ENCODE measurements at regions not wholly inside any gene's neighbourhood (a gene's known extent, or its start where the extent isn't known, plus 50 kb on each side); places are given as distances from the start of the nearest gene placed in this dataset.
"Not testable (repeated sequence)": the region's sequence is repeated elsewhere in the genome, so short reads cannot be mapped to it uniquely, and the experiment has no call there.

- no peaks in the 10 kb centered on the region for H3K4me1 ChIP-seq (ENCODE audit: insufficient read depth, low read length)
- Mint-ChIP-seq H3K4me3 (ENCODE audit: unreplicated experiment) (no peak overlapping the region), H3K9me3 (ENCODE audit: unreplicated experiment) (peaks cover 2% of the 10 kb centered on the region), H3K36me3 (ENCODE audit: low read depth, unreplicated experiment) (no peaks in the 10 kb centered on the region), H3K27ac (ENCODE audit: unreplicated experiment) (no peak overlapping the region), H3K4me1 (ENCODE audit: low read depth, unreplicated experiment) (no peaks in the 10 kb centered on the region), H3K27me3 (ENCODE audit: low read depth, unreplicated experiment) (peaks cover 9% of the 10 kb centered on the region)
- H3K9ac ChIP-seq (ENCODE audit: low read length) = no peak overlapping the region
- no peak overlapping the region for H3K27ac ChIP-seq (ENCODE audit: low read depth, low read length)
- no peaks in the 10 kb centered on the region for H4K20me1 ChIP-seq (ENCODE audit: insufficient read depth, low read length)
- no peak overlapping the region for H3K4me3 ChIP-seq (ENCODE audit: insufficient read depth, low read depth, low read length)
- DNase-seq (ENCODE audit: low read depth) = no peak
- no peak overlapping the region for H2AFZ ChIP-seq (ENCODE audit: low read depth, low read length)
- TF ChIP-seq EZH2 (IDR thresholded peaks at IDR 0.05; ENCODE audit: insufficient read depth, low read length) = no peak
- no peak for TF ChIP-seq CTCF (IDR thresholded peaks at IDR 0.05; ENCODE audit: insufficient read depth, low read depth, low read length)
- no peaks in the 10 kb centered on the region for H3K36me3 ChIP-seq (ENCODE audit: insufficient read depth, low read length)
- no peaks in the 10 kb centered on the region for H3K9me3 ChIP-seq (ENCODE audit: insufficient read depth, low read depth, low read length)
- H3K79me2 ChIP-seq (ENCODE audit: insufficient read depth, low read length) = no peaks in the 10 kb centered on the region
- H3K27me3 ChIP-seq (ENCODE audit: insufficient read depth, low read length) = peaks cover 4% of the 10 kb centered on the region
- FAIRE-seq = no peak
- no peak overlapping the region for H3K4me2 ChIP-seq (ENCODE audit: low read length)
These were observed 53.7 kb upstream of the PELI2 start for GRCh38 chr14:56064513-56064912.

GRCh38 chr14:56065199-56065598 lies 53.0 kb upstream of the PELI2 start:
- H4K20me1 ChIP-seq (ENCODE audit: insufficient read depth, low read length); H3K9ac ChIP-seq (ENCODE audit: low read length); H3K4me1 Mint-ChIP-seq (ENCODE audit: low read depth, unreplicated experiment); H3K36me3 Mint-ChIP-seq (ENCODE audit: low read depth, unreplicated experiment); H3K9me3 Mint-ChIP-seq (ENCODE audit: unreplicated experiment); H3K4me1 ChIP-seq (ENCODE audit: insufficient read depth, low read length); DNase-seq (ENCODE audit: low read depth); H3K27me3 ChIP-seq (ENCODE audit: insufficient read depth, low read length); H3K27ac Mint-ChIP-seq (ENCODE audit: unreplicated experiment); H3K9me3 ChIP-seq (ENCODE audit: insufficient read depth, low read depth, low read length); H3K4me3 ChIP-seq (ENCODE audit: insufficient read depth, low read depth, low read length); H3K79me2 ChIP-seq (ENCODE audit: insufficient read depth, low read length); FAIRE-seq; H3K4me2 ChIP-seq (ENCODE audit: low read length); H2AFZ ChIP-seq (ENCODE audit: low read depth, low read length); H3K27ac ChIP-seq (ENCODE audit: low read depth, low read length); H3K4me3 Mint-ChIP-seq (ENCODE audit: unreplicated experiment); H3K36me3 ChIP-seq (ENCODE audit: insufficient read depth, low read length): not testable (repeated sequence)
- H3K27me3 Mint-ChIP-seq (ENCODE audit: low read depth, unreplicated experiment) = peaks cover 12% of the 10 kb centered on the region

- Histone ChIP-seq H2AFZ (ENCODE audit: low read depth, low read length) (no peak overlapping the region), H3K4me2 (ENCODE audit: low read length) (no peak overlapping the region), H3K4me3 (ENCODE audit: insufficient read depth, low read depth, low read length) (no peak overlapping the region), H3K27ac (ENCODE audit: low read depth, low read length) (no peak overlapping the region), H3K36me3 (ENCODE audit: insufficient read depth, low read length) (no peaks in the 10 kb centered on the region), H3K27me3 (ENCODE audit: insufficient read depth, low read length) (no peaks in the 10 kb centered on the region), H3K79me2 (ENCODE audit: insufficient read depth, low read length) (no peaks in the 10 kb centered on the region), H4K20me1 (ENCODE audit: insufficient read depth, low read length) (no peaks in the 10 kb centered on the region), H3K4me1 (ENCODE audit: insufficient read depth, low read length) (no peaks in the 10 kb centered on the region), H3K9ac (ENCODE audit: low read length) (no peak overlapping the region), H3K9me3 (ENCODE audit: insufficient read depth, low read depth, low read length) (no peaks in the 10 kb centered on the region)
- Mint-ChIP-seq H3K4me3 (ENCODE audit: unreplicated experiment) (no peak overlapping the region), H3K36me3 (ENCODE audit: low read depth, unreplicated experiment) (no peaks in the 10 kb centered on the region), H3K27me3 (ENCODE audit: low read depth, unreplicated experiment) (peaks cover 12% of the 10 kb centered on the region), H3K9me3 (ENCODE audit: unreplicated experiment) (peaks cover 2% of the 10 kb centered on the region), H3K27ac (ENCODE audit: unreplicated experiment) (no peak overlapping the region), H3K4me1 (ENCODE audit: low read depth, unreplicated experiment) (no peaks in the 10 kb centered on the region)
- TF ChIP-seq CTCF (IDR thresholded peaks at IDR 0.05; ENCODE audit: insufficient read depth, low read depth, low read length) = no peak
- TF ChIP-seq EZH2 (IDR thresholded peaks at IDR 0.05; ENCODE audit: insufficient read depth, low read length) = no peak
- DNase-seq (ENCODE audit: low read depth) (no peak), FAIRE-seq (no peak)
These were observed 52.5 kb upstream of the PELI2 start for GRCh38 chr14:56065621-56066290.
